H1 (cell line): ENCODE measurements at regions not wholly inside any gene's neighbourhood (a gene's known extent, or its start where the extent isn't known, plus 50 kb on each side); places are given as distances from the start of the nearest gene placed in this dataset.

ENCODE experiments used
- CTCF ChIA-PET: fragments of 300-600 bp; sonication (Branson Sonifier 250); formaldehyde crosslinking; loops from one replicate; lab custom pipeline; 2021; ENCODE audit not compliant: partially characterized antibody; lab: Charles Lee
- POLR2A ChIA-PET: fragments of 300-600 bp; sonication (Branson Sonifier 250); formaldehyde crosslinking; loops from one replicate; lab custom pipeline; 2021; ENCODE audit warnings: inconsistent platforms; ENCODE audit not compliant: partially characterized antibody; lab: Charles Lee
- DNase-seq, 2 experiments: peaks; one replicate each; pipeline versions ENCODE4 v3.0.0 to v3.0.0-alpha.2; 2010 to 2022; ENCODE audit warnings: low spot score in 2 of 2, low read depth in 1 of 2, mixed read lengths in 1 of 2
- FAIRE-seq: peaks from 2 replicates; lab custom pipeline; 2011; peaks lifted over from hg19 to GRCh38; lab: Jason Lieb, UNC
- H2AFZ ChIP-seq: 2 replicates; pipeline ENCODE4 v1.8.1; 2012; ENCODE audit warnings: low read length, inconsistent platforms
- H2AK5ac ChIP-seq: 2 replicates; pipeline ENCODE4 v1.6.1; 2013; ENCODE audit warnings: low read depth, low read length
- H2BK120ac ChIP-seq: replicated peaks from 2 replicates; pipeline ENCODE3; 2013; ENCODE audit warnings: low read depth, low read length, inconsistent platforms
- H2BK12ac ChIP-seq: 2 replicates; pipeline ENCODE4 v1.6.1; 2013; ENCODE audit warnings: low read depth, low read length
- H2BK15ac ChIP-seq: 2 replicates; pipeline ENCODE4 v1.6.1; 2013; ENCODE audit warnings: low read length
- H2BK20ac ChIP-seq: 2 replicates; pipeline ENCODE4 v1.6.1; 2013; ENCODE audit warnings: low read length
- H2BK5ac ChIP-seq: 2 replicates; pipeline ENCODE4 v1.6.1; 2013; ENCODE audit warnings: low read depth, low read length
- H3K14ac ChIP-seq: 2 replicates; pipeline ENCODE4 v1.6.1; 2013; ENCODE audit warnings: inconsistent platforms; ENCODE audit not compliant: insufficient read length
- H3K18ac ChIP-seq: 2 replicates; pipeline ENCODE4 v1.6.1; 2013; ENCODE audit warnings: low read length; ENCODE audit errors: extremely low read depth
- H3K23ac ChIP-seq: 2 replicates; pipeline ENCODE4 v1.6.1; 2013; ENCODE audit warnings: inconsistent platforms; ENCODE audit not compliant: insufficient read length
- H3K23me2 ChIP-seq: 2 replicates; pipeline ENCODE4 v1.6.1; 2013; ENCODE audit warnings: low read depth, low read length
- H3K27ac ChIP-seq: 2 replicates; pipeline ENCODE4 v1.6.1; 2011; ENCODE audit warnings: low read depth, low read length, inconsistent platforms
- H3K27me3 ChIP-seq, 4 experiments: replicated peaks in 1 of 4; 1 replicate in 1 of 4; 2 replicates in 3 of 4; pipeline versions ENCODE4 v1.6.1 to v1.8.1; 2011 to 2013; ENCODE audit warnings: low read length in 3 of 4, mild to moderate bottlenecking in 3 of 4, inconsistent platforms in 2 of 4, mixed read lengths in 2 of 4, moderate library complexity in 1 of 4; ENCODE audit not compliant: control insufficient read depth in 3 of 4, insufficient read depth in 3 of 4; ENCODE audit errors: extremely low read depth in 1 of 4
- H3K36me3 ChIP-seq, 4 experiments: 2 replicates each; pipeline versions ENCODE4 v1.6.1 to v1.8.1; 2011 to 2013; ENCODE audit warnings: mild to moderate bottlenecking in 4 of 4, low read length in 3 of 4, moderate library complexity in 2 of 4, control low read depth in 1 of 4, inconsistent platforms in 1 of 4; ENCODE audit not compliant: insufficient read depth in 4 of 4, control insufficient read depth in 2 of 4
- H3K4ac ChIP-seq: replicated peaks from 2 replicates; pipeline ENCODE3; 2013; ENCODE audit warnings: low read length, low read depth, mixed read lengths, inconsistent platforms; ENCODE audit not compliant: insufficient read length
- H3K4me1 ChIP-seq, 4 experiments: replicated peaks in 1 of 4; 1 replicate in 1 of 4; 2 replicates in 3 of 4; pipeline versions ENCODE4 v1.6.1 to v1.8.1; 2011 to 2013; ENCODE audit warnings: low read length in 3 of 4, inconsistent platforms in 2 of 4, mixed read lengths in 1 of 4; ENCODE audit not compliant: insufficient read depth in 4 of 4, control insufficient read depth in 3 of 4
- H3K4me2 ChIP-seq, 2 experiments: 2 replicates each; pipeline versions ENCODE4 v1.6.1 to v1.8.1; 2011 to 2013; ENCODE audit warnings: low read depth in 2 of 2, low read length in 2 of 2, control low read depth in 1 of 2, inconsistent platforms in 1 of 2, mild to moderate bottlenecking in 1 of 2; ENCODE audit not compliant: insufficient read depth in 1 of 2
- H3K4me3 ChIP-seq, 4 experiments: fragments of 200-600, 300-600 bp in 1 of 4; sonication (generic), shearing (Covaris generic), sonication (Bioruptor Twin) in 1 of 4; 2 replicates each; pipeline versions ENCODE4 v1.5.1 to v1.8.1; 2011 to 2016; ENCODE audit warnings: low read length in 4 of 4, low read depth in 3 of 4, control low read depth in 2 of 4, inconsistent platforms in 2 of 4, mild to moderate bottlenecking in 2 of 4, mixed read lengths in 1 of 4, moderate library complexity in 1 of 4; ENCODE audit not compliant: insufficient read depth in 2 of 4; ENCODE audit errors: extremely low read depth in 1 of 4
- H3K56ac ChIP-seq: replicated peaks from 2 replicates; pipeline ENCODE3; 2013; ENCODE audit warnings: low read depth, mild to moderate bottlenecking, mixed read lengths, low read length, inconsistent platforms; ENCODE audit not compliant: insufficient read length
- H3K79me1 ChIP-seq: 2 replicates; pipeline ENCODE4 v1.6.1; 2013; ENCODE audit warnings: low read depth, low read length, control low read depth
- H3K79me2 ChIP-seq, 2 experiments: 2 replicates each; pipeline versions ENCODE4 v1.6.1 to v1.8.1; 2012 to 2013; ENCODE audit warnings: low read length in 2 of 2, mild to moderate bottlenecking in 2 of 2, inconsistent platforms in 1 of 2; ENCODE audit not compliant: insufficient read depth in 2 of 2, control insufficient read depth in 1 of 2
- H3K9ac ChIP-seq, 4 experiments: replicated peaks in 1 of 4; 1 replicate in 1 of 4; 2 replicates in 3 of 4; pipeline versions ENCODE4 v1.6.1 to v1.8.1; 2011 to 2013; ENCODE audit warnings: low read depth in 3 of 4, low read length in 3 of 4, control low read depth in 2 of 4, mild to moderate bottlenecking in 2 of 4, moderate library complexity in 2 of 4, inconsistent platforms in 1 of 4; ENCODE audit errors: extremely low read depth in 1 of 4
- H3K9me3 ChIP-seq, 2 experiments: 2 replicates each; pipeline versions ENCODE4 v1.6.1 to v1.8.1; 2012 to 2013; ENCODE audit warnings: mild to moderate bottlenecking in 2 of 2, moderate library complexity in 2 of 2, control low read depth in 1 of 2, inconsistent platforms in 1 of 2, low read depth in 1 of 2, low read length in 1 of 2, mixed read lengths in 1 of 2; ENCODE audit not compliant: insufficient read depth in 2 of 2
- H4K20me1 ChIP-seq, 2 experiments: replicated peaks in 1 of 2; 2 replicates each; pipeline versions ENCODE3 to v1.8.1; 2011 to 2013; ENCODE audit warnings: inconsistent platforms in 2 of 2, low read length in 2 of 2, mild to moderate bottlenecking in 1 of 2; ENCODE audit not compliant: insufficient read depth in 2 of 2, control insufficient read depth in 1 of 2
- H4K5ac ChIP-seq: 2 replicates; pipeline ENCODE4 v1.6.1; 2013; ENCODE audit warnings: low read length, low read depth, mixed read lengths, inconsistent platforms; ENCODE audit not compliant: insufficient read length
- H4K8ac ChIP-seq: 2 replicates; pipeline ENCODE4 v1.8.0; 2013; ENCODE audit warnings: mild to moderate bottlenecking, moderate library complexity, low read length, inconsistent platforms; ENCODE audit not compliant: insufficient read depth; ENCODE audit errors: extremely low read depth
- H4K91ac ChIP-seq: replicated peaks from 2 replicates; pipeline ENCODE3; 2013; ENCODE audit warnings: low read length, mixed read lengths, inconsistent platforms; ENCODE audit not compliant: insufficient read length
- BRCA1 ChIP-seq: IDR thresholded peaks from 2 replicates; pipeline ENCODE4 v1.6.1; 2012; ENCODE audit warnings: low read depth, low read length, improper control_type of control experiment
- EP300 ChIP-seq, 2 experiments: IDR thresholded peaks; 1 replicate in 1 of 2; 2 replicates in 1 of 2; pipeline ENCODE4 v1.6.1; 2011 to 2012; ENCODE audit warnings: low read depth in 2 of 2, low read length in 2 of 2, mild to moderate bottlenecking in 2 of 2, borderline replicate concordance in 1 of 2, inconsistent platforms in 1 of 2, moderate library complexity in 1 of 2
- EZH2 ChIP-seq: fragments of 200-600 bp; sonication (generic); IDR thresholded peaks from 2 replicates; pipeline ENCODE4 v1.7.1; 2012; ENCODE audit warnings: low read depth, mild to moderate bottlenecking, moderate library complexity, low read length, inconsistent platforms; ENCODE audit not compliant: severe bottlenecking
- HDAC2 ChIP-seq, 2 experiments: fragments of 300-600 bp in 1 of 2; sonication (generic) in 1 of 2; IDR thresholded peaks; 2 replicates each; pipeline ENCODE4 v1.6.1; 2011 to 2012; ENCODE audit warnings: low read depth in 2 of 2, low read length in 2 of 2, mild to moderate bottlenecking in 2 of 2, moderate library complexity in 2 of 2, borderline replicate concordance in 1 of 2, inconsistent platforms in 1 of 2
- JUN ChIP-seq: IDR thresholded peaks from 2 replicates; pipeline ENCODE4 v1.6.1; 2011; ENCODE audit warnings: low read depth, mild to moderate bottlenecking, improper control_type of control experiment, low read length
- NRF1 ChIP-seq: IDR thresholded peaks from 2 replicates; pipeline ENCODE4 v1.6.1; 2011; ENCODE audit warnings: mild to moderate bottlenecking, low read depth, low read length, improper control_type of control experiment
- POU5F1 ChIP-seq: IDR thresholded peaks from 2 replicates; pipeline ENCODE4 v1.6.1; 2011; ENCODE audit warnings: low read depth, mild to moderate bottlenecking, low read length, moderate library complexity
- SIN3A ChIP-seq, 2 experiments: IDR thresholded peaks in 1 of 2; conservative IDR thresholded peaks in 1 of 2; 2 replicates each; pipeline ENCODE4 v1.6.1; 2011 to 2012; ENCODE audit warnings: low read length in 2 of 2, improper control_type of control experiment in 1 of 2, low read depth in 1 of 2, mild to moderate bottlenecking in 1 of 2
- SP2 ChIP-seq: IDR thresholded peaks from 2 replicates; pipeline ENCODE4 v1.6.1; 2012; ENCODE audit warnings: mild to moderate bottlenecking, low read length, inconsistent platforms
- SRF ChIP-seq: IDR thresholded peaks from 2 replicates; pipeline ENCODE4 v1.6.1; 2011; ENCODE audit warnings: mild to moderate bottlenecking, low read depth, low read length, moderate library complexity
- YY1 ChIP-seq: IDR thresholded peaks from 2 replicates; pipeline ENCODE4 v1.6.1; 2011; ENCODE audit warnings: low read depth, mild to moderate bottlenecking, low read length
- WGBS, 2 experiments: shearing (Covaris generic) in 1 of 2; methylation state at CpG; one replicate each; pipeline versions ENCODE4 v1.1.6 to v1.1.7; 2013 to 2015; ENCODE audit warnings: low lambda C conversion rate in 2 of 2, mixed read lengths in 2 of 2, inconsistent platforms in 1 of 2, low coverage in 1 of 2, missing lambda C conversion rate in 1 of 2; ENCODE audit not compliant: insufficient replicate concordance in 2 of 2, insufficient coverage in 1 of 2, insufficient read length in 1 of 2; ENCODE audit errors: extremely low coverage in 1 of 2, missing lambda C conversion rate in 1 of 2; 5-methylcytosine and 5-hydroxymethylcytosine counted together

GRCh38 chr5:164185000-164185399 lies 679.6 kb downstream of the MAT2B start:
- Histone ChIP-seq H3K4me2 (no peak overlapping the region; a peak in 1 of 4 replicates), H3K23me2 (no peaks in the 10 kb centered on the region), H3K9ac (no peak overlapping the region), H3K4ac (no peak overlapping the region), H3K14ac (no peak overlapping the region), H3K27me3 (no peaks in the 10 kb centered on the region), H4K5ac (no peak overlapping the region), H2BK5ac (no peak overlapping the region), H2BK12ac (no peak overlapping the region), H3K79me2 (no peaks in the 10 kb centered on the region), H3K4me3 (no peak overlapping the region), H2BK15ac (no peak overlapping the region), H3K36me3 (no peaks in the 10 kb centered on the region), H2AK5ac (no peak overlapping the region), H3K27ac (no peak overlapping the region), H3K79me1 (no peaks in the 10 kb centered on the region), H3K18ac (no peak overlapping the region), H4K8ac (no peak overlapping the region), H2BK120ac (no peak overlapping the region), H4K91ac (no peak overlapping the region), H3K23ac (no peak overlapping the region), H2BK20ac (no peak overlapping the region), H2AFZ (no peak overlapping the region), H3K9me3 (no peaks in the 10 kb centered on the region), H4K20me1 (no peaks in the 10 kb centered on the region), H3K4me1 (peaks cover 0 to 8% (median 6%) of the 10 kb centered on the region in 4 experiments; a peak in 3 of 7 replicates), H3K56ac (no peak overlapping the region)
- no peak for TF ChIP-seq HDAC2 (IDR thresholded peaks at IDR 0.05; ENCODE audit: borderline replicate concordance in 1 of 2, low read depth in 2 of 2, low read length in 2 of 2)
- no peak for TF ChIP-seq JUN
- no peak for TF ChIP-seq YY1
- no peak for TF ChIP-seq POU5F1
- TF ChIP-seq NRF1 = no peak
- TF ChIP-seq EZH2 = no peak
- no peak for TF ChIP-seq SIN3A (conservative IDR thresholded peaks at IDR 0.05 in 1 of 2, IDR thresholded peaks at IDR 0.05 in 1 of 2; ENCODE audit: low read depth in 1 of 2, low read length in 2 of 2)
- TF ChIP-seq BRCA1 = no peak
- no peak for TF ChIP-seq SRF
- TF ChIP-seq EP300 (IDR thresholded peaks at IDR 0.05; ENCODE audit: borderline replicate concordance in 1 of 2, low read depth in 2 of 2, low read length in 2 of 2) = no peak
- no peak for TF ChIP-seq SP2
- FAIRE-seq (no peak), DNase-seq (no peak)
- CTCF ChIA-PET = no interaction called here
- POLR2A ChIA-PET = no interaction called here
- WGBS, 2 experiments = 85% methylated on average over 5 of the region's 5 CpGs; no CpG with 5 or more reads in 1 of the 2 experiments
